Endothelial cell of umbilical vein (primary cell): ENCODE measurements at regions not wholly inside any gene's neighbourhood (a gene's known extent, or its start where the extent isn't known, plus 50 kb on each side); places are given as distances from the start of the nearest gene placed in this dataset.

Source experiments
- BruUV-seq: library from RNA; stranded (reverse); fragments of 400-500 nt; replicated peaks from 2 replicates; lab custom pipeline; 2021; lab: Mats Ljungman, UMichigan
- CTCF ChIA-PET: fragments of 300-600, 350-600 bp; sonication (Branson Sonifier 250); formaldehyde crosslinking; loops from one replicate; lab custom pipeline; 2021; ENCODE audit warnings: antibody characterized with exemption, inconsistent platforms; lab: Charles Lee
- POLR2A ChIA-PET: fragments of 300-600, 350-600 bp; sonication (Branson Sonifier 250); formaldehyde crosslinking; loops from one replicate; lab custom pipeline; 2021; ENCODE audit warnings: antibody characterized with exemption, inconsistent platforms; lab: Charles Lee
- DNase-seq: peaks from one replicate; pipeline ENCODE4 v3.0.0-alpha.2; 2011; ENCODE audit warnings: low read depth, low spot score
- FAIRE-seq: peaks from 2 replicates; lab custom pipeline; 2011; peaks lifted over from hg19 to GRCh38; lab: Jason Lieb, UNC
- H2AFZ ChIP-seq: 2 replicates; pipeline ENCODE4 v1.6.0; 2012; ENCODE audit warnings: low read depth, low read length, control low read depth, inconsistent platforms
- H3K27ac ChIP-seq: 2 replicates; pipeline ENCODE4 v1.5.1; 2011; ENCODE audit warnings: low read depth, mild to moderate bottlenecking, control low read depth, low read length, moderate library complexity; ENCODE audit not compliant: insufficient read depth
- H3K27me3 ChIP-seq, 2 experiments: 2 replicates each; pipeline versions ENCODE4 v1.6.0 to v1.6.1; 2011; ENCODE audit warnings: low read length in 2 of 2, mixed read lengths in 1 of 2; ENCODE audit not compliant: control insufficient read depth in 2 of 2, insufficient read depth in 2 of 2
- H3K36me3 ChIP-seq, 2 experiments: 2 replicates in 1 of 2; 3 replicates in 1 of 2; pipeline ENCODE4 v1.5.1; 2011; ENCODE audit warnings: low read length in 2 of 2, mild to moderate bottlenecking in 1 of 2, moderate library complexity in 1 of 2; ENCODE audit not compliant: control insufficient read depth in 2 of 2, insufficient read depth in 2 of 2; ENCODE audit errors: extremely low read depth in 1 of 2
- H3K4me1 ChIP-seq: 3 replicates; pipeline ENCODE4 v1.5.1; 2011; ENCODE audit warnings: mild to moderate bottlenecking, low read length; ENCODE audit not compliant: control insufficient read depth, insufficient read depth; ENCODE audit errors: extremely low read depth
- H3K4me2 ChIP-seq: 2 replicates; pipeline ENCODE4 v1.6.1; 2011; ENCODE audit warnings: low read length, control low read depth, mixed read lengths; ENCODE audit not compliant: insufficient read depth
- H3K4me3 ChIP-seq, 3 experiments: fragments of 200-600 bp in 1 of 3; sonication (generic), shearing (Covaris generic) in 1 of 3; replicated peaks in 1 of 3; 2 replicates each; pipeline ENCODE4 v1.5.1; 2011 to 2016; ENCODE audit warnings: control low read depth in 3 of 3, low read length in 3 of 3, mild to moderate bottlenecking in 2 of 3, inconsistent platforms in 1 of 3, low read depth in 1 of 3, moderate library complexity in 1 of 3; ENCODE audit not compliant: insufficient read depth in 1 of 3
- H3K79me2 ChIP-seq: 2 replicates; pipeline ENCODE4 v1.6.0; 2012; ENCODE audit warnings: low read length, inconsistent platforms; ENCODE audit not compliant: control insufficient read depth, insufficient read depth
- H3K9ac ChIP-seq: replicated peaks from 2 replicates; pipeline ENCODE3; 2011; ENCODE audit warnings: low read length, control low read depth; ENCODE audit not compliant: insufficient read depth; ENCODE audit errors: extremely low read depth
- H3K9me1 ChIP-seq: replicated peaks from 3 replicates; pipeline ENCODE4 v1.6.0; 2011; ENCODE audit warnings: mild to moderate bottlenecking, low read length; ENCODE audit not compliant: control insufficient read depth, insufficient read depth; ENCODE audit errors: extremely low read depth
- H3K9me3 ChIP-seq: replicated peaks from 2 replicates; pipeline ENCODE4 v1.5.1; 2012; ENCODE audit warnings: low read length, inconsistent platforms; ENCODE audit not compliant: control insufficient read depth, insufficient read depth
- H4K20me1 ChIP-seq: replicated peaks from 2 replicates; pipeline ENCODE3; 2011; ENCODE audit warnings: mild to moderate bottlenecking, low read length; ENCODE audit not compliant: control insufficient read depth, insufficient read depth; ENCODE audit errors: extremely low read depth
- EZH2 ChIP-seq: IDR thresholded peaks from 2 replicates; pipeline ENCODE4 v1.6.1; 2012; ENCODE audit warnings: borderline replicate concordance, low read depth, mild to moderate bottlenecking, moderate library complexity, low read length, inconsistent platforms; ENCODE audit not compliant: severe bottlenecking
- FOS ChIP-seq: IDR thresholded peaks from 2 replicates; pipeline ENCODE4 v1.6.1; 2011; ENCODE audit warnings: mild to moderate bottlenecking, low read length, moderate library complexity, borderline replicate concordance; ENCODE audit not compliant: insufficient read depth
- JUN ChIP-seq: IDR thresholded peaks from 2 replicates; pipeline ENCODE4 v1.6.1; 2011; ENCODE audit warnings: borderline replicate concordance, low read depth; ENCODE audit not compliant: insufficient read length, insufficient read depth
- MYC ChIP-seq: IDR thresholded peaks from one replicate; pipeline ENCODE4 v1.6.1; 2011; ENCODE audit warnings: mild to moderate bottlenecking, low read depth, low read length
- POLR2A ChIP-seq: IDR thresholded peaks from 2 replicates; pipeline ENCODE4 v1.6.1; 2012; ENCODE audit warnings: low read depth, mild to moderate bottlenecking, control low read depth, low read length
- POLR2AphosphoS5 ChIP-seq: IDR thresholded peaks from 2 replicates; pipeline ENCODE4 v1.6.1; 2012; ENCODE audit warnings: low read depth, mild to moderate bottlenecking, control low read depth, low read length, moderate library complexity; ENCODE audit not compliant: insufficient read depth
- dilution Hi-C: fragments of 300-500 bp; cut with MboI; formaldehyde crosslinking; loops from one replicate; pipeline ENCODE4 v1.15.0; 2019; ENCODE audit warnings: low sequenced_read_pairs; ENCODE audit not compliant: extremely low pct_ligation_motif_present
- intact Hi-C: fragments of 100-400 bp; cut with micrococcal nuclease; formaldehyde crosslinking; loops from one replicate; pipeline ENCODE4 v1.10.0; 2022
- TF ChIP-seq, protein P1 (sequence below), 2 donors: IDR thresholded peaks; 1 replicate in 1 of 2; 2 replicates in 1 of 2; pipeline ENCODE4 v1.5.1; 2011; ENCODE audit warnings: low read length in 2 of 2, mild to moderate bottlenecking in 2 of 2, moderate library complexity in 2 of 2, control low read depth in 1 of 2, inconsistent platforms in 1 of 2, low read depth in 1 of 2; ENCODE audit not compliant: insufficient read depth in 1 of 2; ENCODE audit errors: extremely low read depth in 1 of 2

GRCh38 chr6:100317031-100317430, 147.7 kb downstream of the SIM1 start:
- no peak overlapping the region for H3K4me2 ChIP-seq
- TF ChIP-seq MYC (no peak), POLR2A (no peak), FOS (no peak), POLR2AphosphoS5 (no peak), EZH2 (no peak)
- H3K79me2 ChIP-seq, result no peaks in the 10 kb centered on the region
- DNase-seq (no peak), FAIRE-seq (no peak)
- no peaks in the 10 kb centered on the region for H3K27me3 ChIP-seq
- ChIA-PET CTCF (interaction anchor here (0.7 to 1.4 kb wide), 3 partner anchors 13 to 89 kb away, joined by 3 to 4 read pairs (median 3); no protein-coding TSS in a partner anchor), POLR2A (no interaction called here)
- H4K20me1 ChIP-seq, result no peaks in the 10 kb centered on the region
- BruUV-seq, result no TSS peak
- H3K27ac ChIP-seq, result no peak overlapping the region
- no peaks in the 10 kb centered on the region for H3K4me1 ChIP-seq
- dilution Hi-C loops (no loop called here), intact Hi-C loops (no loop called here)
- H3K36me3 ChIP-seq, result no peaks in the 10 kb centered on the region
- no peak overlapping the region for H3K4me3 ChIP-seq
- no peaks in the 10 kb centered on the region for H3K9me1 ChIP-seq
- no peak overlapping the region for H2AFZ ChIP-seq
- H3K9me3 ChIP-seq, result no peaks in the 10 kb centered on the region
- H3K9ac ChIP-seq, result no peak overlapping the region

- DNase-seq, result no peak
- H3K9ac ChIP-seq, result no peak overlapping the region
- H3K4me3 ChIP-seq, result no peak overlapping the region
- no peaks in the 10 kb centered on the region for H3K9me3 ChIP-seq
- H4K20me1 ChIP-seq, result no peaks in the 10 kb centered on the region
- H2AFZ ChIP-seq, result no peak overlapping the region
- H3K27ac ChIP-seq, result no peak overlapping the region
- no peaks in the 10 kb centered on the region for H3K79me2 ChIP-seq
- no peak for TF ChIP-seq EZH2
- TF ChIP-seq, protein P1, sequence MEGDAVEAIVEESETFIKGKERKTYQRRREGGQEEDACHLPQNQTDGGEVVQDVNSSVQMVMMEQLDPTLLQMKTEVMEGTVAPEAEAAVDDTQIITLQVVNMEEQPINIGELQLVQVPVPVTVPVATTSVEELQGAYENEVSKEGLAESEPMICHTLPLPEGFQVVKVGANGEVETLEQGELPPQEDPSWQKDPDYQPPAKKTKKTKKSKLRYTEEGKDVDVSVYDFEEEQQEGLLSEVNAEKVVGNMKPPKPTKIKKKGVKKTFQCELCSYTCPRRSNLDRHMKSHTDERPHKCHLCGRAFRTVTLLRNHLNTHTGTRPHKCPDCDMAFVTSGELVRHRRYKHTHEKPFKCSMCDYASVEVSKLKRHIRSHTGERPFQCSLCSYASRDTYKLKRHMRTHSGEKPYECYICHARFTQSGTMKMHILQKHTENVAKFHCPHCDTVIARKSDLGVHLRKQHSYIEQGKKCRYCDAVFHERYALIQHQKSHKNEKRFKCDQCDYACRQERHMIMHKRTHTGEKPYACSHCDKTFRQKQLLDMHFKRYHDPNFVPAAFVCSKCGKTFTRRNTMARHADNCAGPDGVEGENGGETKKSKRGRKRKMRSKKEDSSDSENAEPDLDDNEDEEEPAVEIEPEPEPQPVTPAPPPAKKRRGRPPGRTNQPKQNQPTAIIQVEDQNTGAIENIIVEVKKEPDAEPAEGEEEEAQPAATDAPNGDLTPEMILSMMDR (IDR thresholded peaks at IDR 0.05; ENCODE audit: extremely low read depth in 1 of 2, insufficient read depth in 1 of 2, low read depth in 1 of 2, low read length in 2 of 2), result no peak
- TF ChIP-seq JUN, result no peak
- no peak for FAIRE-seq
- dilution Hi-C loops (no loop called here), intact Hi-C loops (no loop called here)
- CTCF ChIA-PET, result interaction anchor here (0.6 to 1.4 kb wide), 2 partner anchors 11 to 22 kb away, joined by 3 read pairs; no protein-coding TSS in a partner anchor
- no TSS peak for BruUV-seq
- POLR2A ChIA-PET, result no interaction called here
- H3K27me3 ChIP-seq, result no peaks in the 10 kb centered on the region
- H3K9me1 ChIP-seq, result no peaks in the 10 kb centered on the region
- no peaks in the 10 kb centered on the region for H3K36me3 ChIP-seq
- H3K4me2 ChIP-seq, result no peak overlapping the region
- peaks cover 3% of the 10 kb centered on the region for H3K4me1 ChIP-seq
Observed at GRCh38 chr6:100314186-100314585, 150.5 kb downstream of the SIM1 start.
